Neuronal stem cell (in vitro differentiated cells): ENCODE measurements at regions not wholly inside any gene's neighbourhood (a gene's known extent, or its start where the extent isn't known, plus 50 kb on each side); places are given as distances from the start of the nearest gene placed in this dataset.

Experiments
- DNase-seq: peaks from one replicate; pipeline ENCODE4 v3.0.0-alpha.2; 2013; ENCODE audit warnings: low spot score
- H2AFZ ChIP-seq: one replicate; pipeline ENCODE4 v1.6.1; 2013; ENCODE audit warnings: mild to moderate bottlenecking, low read length, inconsistent platforms
- H2AK5ac ChIP-seq: 2 replicates; pipeline ENCODE4 v1.6.1; 2013; ENCODE audit warnings: low read depth, mild to moderate bottlenecking, inconsistent platforms, low read length, moderate library complexity, mixed read lengths
- H2BK120ac ChIP-seq: 2 replicates; pipeline ENCODE4 v1.6.1; 2013; ENCODE audit warnings: low read depth, mild to moderate bottlenecking, inconsistent platforms, low read length, moderate library complexity, mixed read lengths
- H2BK12ac ChIP-seq: one replicate; pipeline ENCODE4 v1.6.1; 2013; ENCODE audit warnings: low read length, inconsistent platforms
- H2BK15ac ChIP-seq: 2 replicates; pipeline ENCODE4 v1.6.1; 2013; ENCODE audit warnings: mild to moderate bottlenecking, low read length, inconsistent platforms, mixed read lengths
- H2BK5ac ChIP-seq: one replicate; pipeline ENCODE4 v1.6.1; 2013; ENCODE audit warnings: inconsistent platforms, mild to moderate bottlenecking, low read length, moderate library complexity
- H3K14ac ChIP-seq: one replicate; pipeline ENCODE4 v1.6.1; 2013; ENCODE audit warnings: low read length, inconsistent platforms
- H3K18ac ChIP-seq: 2 replicates; pipeline ENCODE4 v1.6.1; 2013; ENCODE audit warnings: low read length, inconsistent platforms
- H3K23ac ChIP-seq: 2 replicates; pipeline ENCODE4 v1.6.1; 2013; ENCODE audit warnings: low read depth, mild to moderate bottlenecking, mixed read lengths, low read length, inconsistent platforms; ENCODE audit not compliant: poor library complexity
- H3K27ac ChIP-seq: replicated peaks from 3 replicates; pipeline ENCODE4 v1.5.1; 2013; ENCODE audit warnings: low read length, inconsistent platforms
- H3K27me3 ChIP-seq, 3 experiments: 2 replicates each; pipeline ENCODE4 v1.6.1; 2013; ENCODE audit warnings: low read length in 3 of 3, mild to moderate bottlenecking in 2 of 3, inconsistent platforms in 1 of 3, low read depth in 1 of 3, mixed read lengths in 1 of 3, moderate library complexity in 1 of 3; ENCODE audit not compliant: control insufficient read depth in 3 of 3, insufficient read depth in 3 of 3
- H3K36me3 ChIP-seq, 2 donors: replicated peaks in 1 of 2; 2 replicates each; pipeline ENCODE4 v1.6.1; 2013; ENCODE audit warnings: low read length in 2 of 2; ENCODE audit not compliant: control insufficient read depth in 2 of 2, insufficient read depth in 2 of 2
- H3K4ac ChIP-seq: 2 replicates; pipeline ENCODE4 v1.6.1; 2013; ENCODE audit warnings: inconsistent platforms, mild to moderate bottlenecking, low read length, moderate library complexity
- H3K4me1 ChIP-seq, 2 donors: 1 replicate in 1 of 2; 2 replicates in 1 of 2; pipeline ENCODE4 v1.6.1; 2013; ENCODE audit warnings: low read length in 2 of 2, low read depth in 1 of 2; ENCODE audit not compliant: control insufficient read depth in 2 of 2, insufficient read depth in 1 of 2
- H3K4me2 ChIP-seq: one replicate; pipeline ENCODE4 v1.6.1; 2013; ENCODE audit warnings: mild to moderate bottlenecking, low read length, inconsistent platforms; ENCODE audit not compliant: insufficient read depth, poor library complexity, severe bottlenecking
- H3K4me3 ChIP-seq, 2 donors: 2 replicates each; pipeline ENCODE4 v1.5.1; 2013; ENCODE audit warnings: low read length in 2 of 2, mild to moderate bottlenecking in 2 of 2, inconsistent platforms in 1 of 2, moderate library complexity in 1 of 2
- H3K79me1 ChIP-seq: one replicate; pipeline ENCODE4 v1.6.1; 2013; ENCODE audit warnings: low read depth, mild to moderate bottlenecking, inconsistent platforms, low read length, moderate library complexity
- H3K9ac ChIP-seq: one replicate; pipeline ENCODE4 v1.6.1; 2013; ENCODE audit warnings: mild to moderate bottlenecking, low read depth, low read length, inconsistent platforms; ENCODE audit not compliant: poor library complexity
- H3K9me3 ChIP-seq, 2 donors: replicated peaks in 1 of 2; 2 replicates each; pipeline versions ENCODE3 to v1.6.1; 2013; ENCODE audit warnings: low read length in 2 of 2, mild to moderate bottlenecking in 2 of 2, inconsistent platforms in 1 of 2, low read depth in 1 of 2, mixed read lengths in 1 of 2, moderate library complexity in 1 of 2; ENCODE audit not compliant: control insufficient read depth in 2 of 2, insufficient read depth in 1 of 2
- H4K8ac ChIP-seq: one replicate; pipeline ENCODE4 v1.6.1; 2013; ENCODE audit warnings: low read depth, mild to moderate bottlenecking, inconsistent platforms, low read length, moderate library complexity
- H4K91ac ChIP-seq: one replicate; pipeline ENCODE4 v1.6.1; 2013; ENCODE audit warnings: low read length, low read depth, mild to moderate bottlenecking, inconsistent platforms; ENCODE audit not compliant: poor library complexity
- WGBS, 2 donors: extraction: QIAGEN DNeasy Blood & Tissue Kit; methylation state at CpG; one replicate each; pipeline ENCODE4 v1.1.7; 2013; ENCODE audit warnings: missing lambda C conversion rate in 2 of 2, mixed read lengths in 1 of 2; ENCODE audit not compliant: insufficient read length in 2 of 2, insufficient replicate concordance in 1 of 2; ENCODE audit errors: extremely low coverage in 2 of 2; 5-methylcytosine and 5-hydroxymethylcytosine counted together

- Histone ChIP-seq H4K91ac (no peak overlapping the region), H3K9ac (no peak overlapping the region), H2AFZ (no peak overlapping the region), H3K23ac (no peak overlapping the region), H3K4me1 (no peaks in the 10 kb centered on the region), H3K79me1 (no peaks in the 10 kb centered on the region), H2AK5ac (no peak overlapping the region), H3K27me3 (no peaks in the 10 kb centered on the region), H3K18ac (no peak overlapping the region), H4K8ac (no peak overlapping the region), H3K4me2 (no peak overlapping the region), H3K27ac (no peak overlapping the region), H3K36me3 (no peaks in the 10 kb centered on the region), H2BK120ac (no peak overlapping the region), H3K4me3 (no peak overlapping the region), H3K9me3 (no peaks in the 10 kb centered on the region), H3K4ac (no peak overlapping the region), H3K14ac (no peak overlapping the region), H2BK15ac (no peak overlapping the region), H2BK5ac (no peak overlapping the region), H2BK12ac (no peak overlapping the region)
- WGBS, 2 donors = no CpG with 5 or more reads among the region's 5 CpGs
- no peak for DNase-seq
Measured at GRCh38 chr11:71307811-71308645, 55.7 kb upstream of the SHANK2 start.

- H3K18ac ChIP-seq = no peak overlapping the region
- no peak overlapping the region for H2BK15ac ChIP-seq
- no peak overlapping the region for H4K8ac ChIP-seq
- no peaks in the 10 kb centered on the region for H3K4me1 ChIP-seq
- H3K9ac ChIP-seq = no peak overlapping the region
- H4K91ac ChIP-seq = no peak overlapping the region
- no peak overlapping the region for H3K4ac ChIP-seq
- WGBS, 2 donors = no CpG with 5 or more reads among the region's 18 CpGs
- H3K36me3 ChIP-seq = no peaks in the 10 kb centered on the region
- peak overlapping the region; percentile 26 for H2BK5ac ChIP-seq
- H2AK5ac ChIP-seq = peak overlapping the region; percentile 6
- H3K14ac ChIP-seq = no peak overlapping the region
- no peak overlapping the region for H2AFZ ChIP-seq
- H3K9me3 ChIP-seq = no peaks in the 10 kb centered on the region
- H2BK120ac ChIP-seq = no peak overlapping the region
- no peaks in the 10 kb centered on the region for H3K79me1 ChIP-seq
- no peak for DNase-seq
- no peak overlapping the region for H3K4me2 ChIP-seq
- peaks cover 0 to 4% (median 0%) of the 10 kb centered on the region in 3 experiments for H3K27me3 ChIP-seq
- no peak overlapping the region for H3K27ac ChIP-seq
- no peak overlapping the region for H3K23ac ChIP-seq
- H3K4me3 ChIP-seq = no peak overlapping the region
- H2BK12ac ChIP-seq = no peak overlapping the region
Measured at GRCh38 chr11:71305451-71306125, 53.2 kb upstream of the SHANK2 start.

- no peak for DNase-seq
Measured at GRCh38 chr11:71305041-71305440, 52.7 kb upstream of the SHANK2 start.

GRCh38 chr11:71304491-71304890 lies 52.1 kb upstream of the SHANK2 start:
- no peak overlapping the region for H4K91ac ChIP-seq
- no peak overlapping the region for H3K23ac ChIP-seq
- H3K4me1 ChIP-seq = no peaks in the 10 kb centered on the region
- H3K79me1 ChIP-seq = no peaks in the 10 kb centered on the region
- H2BK5ac ChIP-seq = no peak overlapping the region
- H3K4ac ChIP-seq = no peak overlapping the region
- WGBS, 2 donors = no CpG with 5 or more reads among the region's 3 CpGs
- no peak overlapping the region for H2BK120ac ChIP-seq
- no peak overlapping the region for H2AK5ac ChIP-seq
- no peak overlapping the region for H3K18ac ChIP-seq
- no peak overlapping the region for H3K9ac ChIP-seq
- no peak overlapping the region for H2BK15ac ChIP-seq
- no peak overlapping the region for H2AFZ ChIP-seq
- H3K27ac ChIP-seq = no peak overlapping the region
- DNase-seq = no peak
- no peak overlapping the region for H4K8ac ChIP-seq
- H3K14ac ChIP-seq = no peak overlapping the region
- peaks cover 0 to 9% (median 0%) of the 10 kb centered on the region in 3 experiments for H3K27me3 ChIP-seq
- H3K4me2 ChIP-seq = no peak overlapping the region
- H3K36me3 ChIP-seq = no peaks in the 10 kb centered on the region
- no peak overlapping the region for H2BK12ac ChIP-seq
- no peaks in the 10 kb centered on the region for H3K9me3 ChIP-seq
- no peak overlapping the region for H3K4me3 ChIP-seq

More at GRCh38 chr11:71305041-71305440, 52.7 kb upstream of the SHANK2 start:
- no peak overlapping the region for H3K27ac ChIP-seq
- no peaks in the 10 kb centered on the region for H3K4me1 ChIP-seq
- no peaks in the 10 kb centered on the region for H3K36me3 ChIP-seq
- H3K79me1 ChIP-seq = no peaks in the 10 kb centered on the region
- no peaks in the 10 kb centered on the region for H3K9me3 ChIP-seq
- H2BK12ac ChIP-seq = no peak overlapping the region
- no peak overlapping the region for H3K14ac ChIP-seq
- H3K18ac ChIP-seq = no peak overlapping the region
- no peak overlapping the region for H2AFZ ChIP-seq
- no peak overlapping the region for H3K4ac ChIP-seq
- no peak overlapping the region for H4K91ac ChIP-seq
- H3K4me3 ChIP-seq = no peak overlapping the region
- peak overlapping the region; percentile 6 for H2AK5ac ChIP-seq
- no peak overlapping the region for H2BK120ac ChIP-seq
- no CpG with 5 or more reads among the region's 7 CpGs for WGBS, 2 donors
- no peak overlapping the region for H3K23ac ChIP-seq
- H3K27me3 ChIP-seq = peaks cover 0 to 9% (median 0%) of the 10 kb centered on the region in 3 experiments
- H2BK5ac ChIP-seq = no peak overlapping the region
- no peak overlapping the region for H3K4me2 ChIP-seq
- H4K8ac ChIP-seq = no peak overlapping the region
- no peak overlapping the region for H3K9ac ChIP-seq
- no peak overlapping the region for H2BK15ac ChIP-seq
